ENCODE measurements at regions not wholly inside any gene's neighbourhood (a gene's known extent, or its start where the extent isn't known, plus 50 kb on each side); places are given as distances from the start of the nearest gene placed in this dataset.

GRCh38 chr13:107512551-107512950, 702.8 kb downstream of the LIG4 start:
- no peak for TF ChIP-seq EZH2 (IDR thresholded peaks at IDR 0.05; ENCODE audit: borderline replicate concordance, low read depth, low read length, severe bottlenecking)
- TF ChIP-seq MYC (IDR thresholded peaks at IDR 0.05; ENCODE audit: low read depth, low read length): no peak
- TF ChIP-seq CTCF (IDR thresholded peaks at IDR 0.05; ENCODE audit: extremely low read depth in 1 of 2, insufficient read depth in 1 of 2, low read depth in 1 of 2, low read length in 2 of 2): no peak
- no peak for TF ChIP-seq POLR2A (IDR thresholded peaks at IDR 0.05; ENCODE audit: low read depth, low read length)
- TF ChIP-seq MAX (IDR thresholded peaks at IDR 0.05; ENCODE audit: insufficient read depth, insufficient read length): no peak
- TF ChIP-seq POLR2AphosphoS5 (IDR thresholded peaks at IDR 0.05; ENCODE audit: insufficient read depth, low read depth, low read length): no peak
